Endothelial cell (in vitro differentiated cells): ENCODE measurements at regions not wholly inside any gene's neighbourhood (a gene's known extent, or its start where the extent isn't known, plus 50 kb on each side); places are given as distances from the start of the nearest gene placed in this dataset.
"Not testable (repeated sequence)": the region's sequence is repeated elsewhere in the genome, so short reads cannot be mapped to it uniquely, and the experiment has no call there.

Experiments used
- DNase-seq: peaks from one replicate; pipeline ENCODE4 v3.0.0; 2021; ENCODE audit warnings: low spot score
- H3K27ac Mint-ChIP-seq: one replicate; pipeline ENCODE4 v1.8.0; 2021; ENCODE audit warnings: mixed read lengths, inconsistent platforms; ENCODE audit not compliant: unreplicated experiment
- H3K27me3 Mint-ChIP-seq: one replicate; pipeline ENCODE4 v1.8.0; 2021; ENCODE audit warnings: mild to moderate bottlenecking, moderate library complexity, mixed read lengths, inconsistent platforms; ENCODE audit not compliant: unreplicated experiment
- H3K36me3 Mint-ChIP-seq: one replicate; pipeline ENCODE4 v1.8.0; 2021; ENCODE audit warnings: mild to moderate bottlenecking, low read depth, mixed read lengths, inconsistent platforms; ENCODE audit not compliant: unreplicated experiment
- H3K4me1 Mint-ChIP-seq: one replicate; pipeline ENCODE4 v1.8.0; 2021; ENCODE audit warnings: mild to moderate bottlenecking, mixed read lengths, inconsistent platforms; ENCODE audit not compliant: unreplicated experiment
- H3K4me3 Mint-ChIP-seq: one replicate; pipeline ENCODE4 v1.8.0; 2021; ENCODE audit warnings: mild to moderate bottlenecking, mixed read lengths, inconsistent platforms; ENCODE audit not compliant: unreplicated experiment
- H3K9me3 Mint-ChIP-seq: one replicate; pipeline ENCODE4 v1.8.0; 2021; ENCODE audit warnings: mixed read lengths, inconsistent platforms; ENCODE audit not compliant: unreplicated experiment
- TF ChIP-seq, protein P1 (sequence below): fragments of 200-600 bp; sonication (generic); IDR thresholded peaks from one replicate; pipeline ENCODE4 v1.5.0; 2021; ENCODE audit warnings: antibody characterized with exemption; ENCODE audit not compliant: unreplicated experiment

DNA sequence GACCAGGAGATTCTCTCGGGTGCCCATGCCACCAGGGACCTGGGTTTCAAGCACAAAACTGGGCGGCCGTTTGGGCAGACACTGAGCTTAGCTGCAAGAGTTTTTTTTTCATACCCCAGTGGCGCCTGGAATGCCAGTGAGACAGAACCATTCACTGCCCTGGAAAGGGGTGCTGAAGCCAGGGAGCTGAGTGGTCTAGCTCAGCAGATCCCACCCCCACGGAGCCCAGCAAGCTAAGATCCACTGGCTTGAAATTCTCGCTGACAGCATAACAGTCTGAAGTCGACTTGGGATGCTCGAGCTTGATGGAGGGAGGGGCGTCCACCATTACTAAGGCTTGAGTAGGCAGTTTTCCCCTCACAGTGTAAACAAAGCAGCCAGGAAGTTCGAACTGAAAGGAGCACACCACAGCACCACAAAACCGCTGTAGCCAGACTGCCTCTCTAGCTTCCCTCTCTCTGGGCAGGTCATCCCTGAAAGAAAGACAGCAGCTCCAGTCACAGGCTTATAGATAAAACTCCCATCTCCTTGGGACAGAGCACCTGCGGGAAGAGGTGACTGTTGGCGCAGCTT, 157.7 kb downstream of the GIPC2 start:
- H3K27ac Mint-ChIP-seq, H3K9me3 Mint-ChIP-seq, H3K36me3 Mint-ChIP-seq, H3K4me3 Mint-ChIP-seq, H3K27me3 Mint-ChIP-seq, H3K4me1 Mint-ChIP-seq, DNase-seq: not testable (repeated sequence)

DNA sequence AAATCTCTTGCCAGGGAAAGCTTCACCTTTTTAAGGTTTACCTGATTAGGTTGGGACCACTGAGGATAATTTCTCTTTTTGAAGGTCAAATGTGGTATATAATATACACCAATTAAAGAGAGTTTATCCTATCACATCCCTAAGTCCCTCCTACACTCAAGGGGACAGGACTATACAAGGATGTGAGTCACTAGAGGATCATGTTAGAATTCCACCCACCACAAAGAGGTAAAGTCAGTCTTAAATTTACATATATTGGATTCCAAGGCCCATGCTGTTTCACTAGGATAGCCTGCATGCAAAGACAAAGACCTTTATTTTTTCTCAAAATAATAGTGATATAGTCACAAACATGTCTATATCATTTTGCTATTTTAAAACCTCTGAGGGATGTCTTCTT, 164.4 kb downstream of the GIPC2 start:
- H3K27me3 Mint-ChIP-seq, result no peaks in the 10 kb centered on the region

DNA sequence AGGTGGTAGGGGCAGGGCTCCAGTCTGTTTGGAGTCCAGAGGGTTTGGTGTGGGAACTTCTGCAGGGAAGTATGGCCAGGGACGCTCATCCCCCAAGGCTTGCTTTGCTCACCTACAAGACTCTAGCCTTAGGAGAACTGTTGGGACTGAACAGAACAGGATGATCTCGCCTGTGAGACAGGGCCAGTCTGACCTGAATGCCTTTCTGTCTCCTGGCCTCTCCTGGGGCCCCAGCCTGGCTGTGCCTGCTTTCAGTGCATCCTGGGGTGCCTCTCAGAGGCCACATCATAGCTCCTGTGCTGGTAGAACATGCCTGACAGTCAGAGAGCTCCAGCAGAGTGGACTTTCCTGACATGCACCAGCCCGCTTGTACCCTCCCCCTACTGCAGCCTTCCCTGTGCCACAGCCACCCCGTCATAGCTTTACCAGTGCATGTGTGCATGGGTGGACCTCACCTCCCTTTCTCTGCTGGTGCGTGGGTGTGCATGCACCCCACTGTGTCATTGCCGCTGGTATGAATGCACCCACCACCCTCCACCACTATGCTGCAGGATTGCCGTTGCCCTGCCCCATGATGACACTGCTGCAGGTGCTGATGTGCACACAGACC, 165.8 kb downstream of the GIPC2 start:
- Mint-ChIP-seq H3K4me1 (no peaks in the 10 kb centered on the region), H3K27me3 (no peaks in the 10 kb centered on the region), H3K4me3 (no peak overlapping the region), H3K36me3 (peaks cover 4% of the 10 kb centered on the region), H3K27ac (no peak overlapping the region), H3K9me3 (no peaks in the 10 kb centered on the region)
- TF ChIP-seq, protein P1, sequence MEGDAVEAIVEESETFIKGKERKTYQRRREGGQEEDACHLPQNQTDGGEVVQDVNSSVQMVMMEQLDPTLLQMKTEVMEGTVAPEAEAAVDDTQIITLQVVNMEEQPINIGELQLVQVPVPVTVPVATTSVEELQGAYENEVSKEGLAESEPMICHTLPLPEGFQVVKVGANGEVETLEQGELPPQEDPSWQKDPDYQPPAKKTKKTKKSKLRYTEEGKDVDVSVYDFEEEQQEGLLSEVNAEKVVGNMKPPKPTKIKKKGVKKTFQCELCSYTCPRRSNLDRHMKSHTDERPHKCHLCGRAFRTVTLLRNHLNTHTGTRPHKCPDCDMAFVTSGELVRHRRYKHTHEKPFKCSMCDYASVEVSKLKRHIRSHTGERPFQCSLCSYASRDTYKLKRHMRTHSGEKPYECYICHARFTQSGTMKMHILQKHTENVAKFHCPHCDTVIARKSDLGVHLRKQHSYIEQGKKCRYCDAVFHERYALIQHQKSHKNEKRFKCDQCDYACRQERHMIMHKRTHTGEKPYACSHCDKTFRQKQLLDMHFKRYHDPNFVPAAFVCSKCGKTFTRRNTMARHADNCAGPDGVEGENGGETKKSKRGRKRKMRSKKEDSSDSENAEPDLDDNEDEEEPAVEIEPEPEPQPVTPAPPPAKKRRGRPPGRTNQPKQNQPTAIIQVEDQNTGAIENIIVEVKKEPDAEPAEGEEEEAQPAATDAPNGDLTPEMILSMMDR, result no peak
- DNase-seq, result no peak

More for the DNA sequence above, 164.4 kb downstream of the GIPC2 start:
- H3K9me3 Mint-ChIP-seq, result no peaks in the 10 kb centered on the region
- DNase-seq, result no peak
- H3K4me1 Mint-ChIP-seq, result no peaks in the 10 kb centered on the region
- peaks cover 4% of the 10 kb centered on the region for H3K36me3 Mint-ChIP-seq
- no peak overlapping the region for H3K27ac Mint-ChIP-seq
- TF ChIP-seq, protein P1, result no peak
- H3K4me3 Mint-ChIP-seq, result no peak overlapping the region

DNA sequence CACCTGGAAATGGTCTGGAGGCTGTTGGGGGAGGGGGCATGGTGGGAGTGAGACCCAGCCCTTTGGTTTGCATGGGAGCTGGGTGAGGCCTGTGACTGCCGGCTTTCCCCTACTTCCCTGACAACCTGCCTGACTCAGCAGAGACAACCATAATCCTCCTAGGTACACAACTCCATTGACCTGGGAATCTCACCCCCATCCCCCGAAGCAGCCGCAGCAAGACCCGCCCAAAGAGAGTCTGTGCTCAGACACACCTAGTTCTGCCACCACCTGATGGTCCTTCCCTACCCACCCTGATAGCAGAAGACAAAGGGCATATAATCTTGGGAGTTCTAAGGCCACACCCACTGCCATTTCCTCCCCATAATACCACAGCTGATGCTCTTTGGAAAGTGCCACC, 168.6 kb downstream of the GIPC2 start:
- Mint-ChIP-seq H3K27me3 (no peaks in the 10 kb centered on the region), H3K9me3 (no peaks in the 10 kb centered on the region), H3K4me1 (no peaks in the 10 kb centered on the region), H3K36me3 (peaks cover 4% of the 10 kb centered on the region), H3K27ac (no peak overlapping the region), H3K4me3 (no peak overlapping the region)
- no peak for DNase-seq
- TF ChIP-seq, protein P1, result no peak

DNA sequence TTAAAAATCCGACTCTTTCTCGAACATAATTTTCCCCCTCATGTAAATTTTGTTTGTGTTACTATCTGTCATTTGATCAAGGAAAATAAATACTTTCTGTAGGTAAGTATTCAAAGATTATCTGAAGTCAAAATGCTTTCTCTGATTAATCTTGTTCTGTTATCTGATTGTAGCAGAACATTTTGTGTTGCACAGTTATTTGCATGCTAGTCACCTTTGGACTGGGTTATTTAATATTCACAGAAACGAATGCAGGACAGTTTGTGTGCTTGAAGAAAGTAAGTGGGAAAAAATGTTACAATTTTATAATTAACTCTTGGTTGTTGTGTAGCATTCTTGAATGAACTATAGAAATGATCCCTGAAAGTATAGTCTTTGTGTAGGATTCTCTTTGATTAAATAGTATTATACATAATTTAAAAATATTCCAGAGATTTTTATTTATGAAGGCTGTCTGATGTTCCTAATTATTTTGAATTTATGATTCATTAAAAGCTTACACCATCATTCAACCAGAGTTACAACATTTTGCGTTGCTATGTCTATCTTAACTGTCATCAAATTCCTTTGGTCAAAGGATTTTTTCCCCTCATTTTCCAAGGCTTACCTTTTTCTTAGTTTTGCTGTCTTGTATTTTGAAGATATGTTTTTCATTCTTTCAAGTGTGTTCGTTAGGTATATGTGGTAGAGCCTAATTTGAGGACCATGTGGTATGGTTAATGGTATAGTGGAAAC, 176.6 kb downstream of the GIPC2 start:
- TF ChIP-seq, protein P1, result no peak
- no peaks in the 10 kb centered on the region for H3K36me3 Mint-ChIP-seq
- H3K27ac Mint-ChIP-seq, result no peak overlapping the region
- DNase-seq, result no peak
- H3K4me1 Mint-ChIP-seq, result no peaks in the 10 kb centered on the region
- no peaks in the 10 kb centered on the region for H3K27me3 Mint-ChIP-seq
- no peak overlapping the region for H3K4me3 Mint-ChIP-seq
- H3K9me3 Mint-ChIP-seq, result no peaks in the 10 kb centered on the region
